ENCODE measurements at regions not wholly inside any gene's neighbourhood (a gene's known extent, or its start where the extent isn't known, plus 50 kb on each side); places are given as distances from the start of the nearest gene placed in this dataset.
A peak's percentile ranks its signal among the peaks of the same experiment; 100 is the strongest.

- H3K4me3 Mint-ChIP-seq = no peak overlapping the region
Observed at GRCh38 chr11:134521001-134521400, 109.0 kb upstream of the B3GAT1 start.

GRCh38 chr11:134519788-134520187, 107.7 kb upstream of the B3GAT1 start:
- Mint-ChIP-seq H3K27me3 (peaks cover 4 to 14% (median 9%) of the 10 kb centered on the region in 3 donors), H3K36me3 (peaks cover 0 to 15% of the 10 kb centered on the region in 2 donors), H3K4me1 (peaks cover 0 to 8% (median 0%) of the 10 kb centered on the region in 3 donors), H3K9me3 (peaks cover 0 to 13% (median 1%) of the 10 kb centered on the region in 7 donors), H3K27ac (no peak overlapping the region), H3K4me3 (peak overlapping the region in 1 of 8 donors; percentile 5)
- ATAC-seq (ENCODE audit: low read depth in 2 of 2) (no peak), DNase-seq (no peak)

More at GRCh38 chr11:134521001-134521400, 109.0 kb upstream of the B3GAT1 start:
- no peak for DNase-seq
- Mint-ChIP-seq H3K4me1 (peaks cover 0 to 8% (median 0%) of the 10 kb centered on the region in 3 donors), H3K36me3 (peaks cover 0 to 15% of the 10 kb centered on the region in 2 donors), H3K27ac (no peak overlapping the region), H3K27me3 (peaks cover 0 to 14% (median 9%) of the 10 kb centered on the region in 3 donors), H3K9me3 (peaks cover 0 to 13% (median 1%) of the 10 kb centered on the region in 7 donors)
- ATAC-seq (ENCODE audit: low read depth in 2 of 2) = no peak

GRCh38 chr11:134519390-134519750, 107.3 kb upstream of the B3GAT1 start:
- Mint-ChIP-seq H3K27me3 (peaks cover 4 to 14% (median 9%) of the 10 kb centered on the region in 3 donors), H3K27ac (no peak overlapping the region), H3K4me3 (peak overlapping the region in 1 of 8 donors; percentile 5), H3K9me3 (peaks cover 0 to 11% (median 1%) of the 10 kb centered on the region in 7 donors), H3K4me1 (peaks cover 0 to 6% (median 0%) of the 10 kb centered on the region in 3 donors), H3K36me3 (peaks cover 0 to 15% of the 10 kb centered on the region in 2 donors)
- DNase-seq (no peak), ATAC-seq (ENCODE audit: low read depth in 2 of 2) (no peak)

GRCh38 chr11:134518616-134519389, 106.8 kb upstream of the B3GAT1 start:
- Mint-ChIP-seq H3K9me3 (peaks cover 0 to 10% (median 0%) of the 10 kb centered on the region in 7 donors), H3K4me3 (peak overlapping the region in 1 of 8 donors; percentile 6), H3K27ac (no peak overlapping the region), H3K4me1 (peaks cover 0 to 4% (median 0%) of the 10 kb centered on the region in 3 donors), H3K36me3 (peaks cover 0 to 15% of the 10 kb centered on the region in 2 donors), H3K27me3 (peaks cover 4 to 14% (median 9%) of the 10 kb centered on the region in 3 donors)
- DNase-seq (no peak), ATAC-seq (ENCODE audit: low read depth in 2 of 2) (no peak)

- peak overlapping the region in 1 of 6 donors; percentile 58 for H3K27ac Mint-ChIP-seq
- no peak for DNase-seq
- no peak overlapping the region for H3K4me3 Mint-ChIP-seq
- H3K36me3 Mint-ChIP-seq = peaks cover 0 to 9% of the 10 kb centered on the region in 2 donors
- H3K9me3 Mint-ChIP-seq = peaks cover 0 to 6% (median 0%) of the 10 kb centered on the region in 7 donors
- peaks cover 4 to 14% (median 9%) of the 10 kb centered on the region in 3 donors for H3K27me3 Mint-ChIP-seq
- H3K4me1 Mint-ChIP-seq = peaks cover 0 to 4% (median 0%) of the 10 kb centered on the region in 3 donors
- ATAC-seq (ENCODE audit: low read depth in 2 of 2) = no peak
Observed at GRCh38 chr11:134517621-134518293, 105.7 kb upstream of the B3GAT1 start.

GRCh38 chr11:134517115-134517514, 105.1 kb upstream of the B3GAT1 start:
- ATAC-seq (ENCODE audit: low read depth in 2 of 2) (no peak), DNase-seq (no peak)
- Mint-ChIP-seq H3K36me3 (peaks cover 0 to 3% of the 10 kb centered on the region in 2 donors), H3K4me3 (no peak overlapping the region), H3K27me3 (peaks cover 4 to 10% (median 4%) of the 10 kb centered on the region in 3 donors), H3K27ac (peak overlapping the region in 1 of 6 donors; percentile 58), H3K4me1 (peaks cover 0 to 1% (median 0%) of the 10 kb centered on the region in 3 donors), H3K9me3 (peaks cover 0 to 2% (median 0%) of the 10 kb centered on the region in 7 donors)

- no peak for DNase-seq
- H3K4me1 Mint-ChIP-seq = no peaks in the 10 kb centered on the region
- no peaks in the 10 kb centered on the region for H3K36me3 Mint-ChIP-seq
- no peaks in the 10 kb centered on the region for H3K9me3 Mint-ChIP-seq
- ATAC-seq (ENCODE audit: low read depth in 2 of 2) = no peak
- H3K27ac Mint-ChIP-seq = no peak overlapping the region
- H3K27me3 Mint-ChIP-seq = peaks cover 0 to 8% (median 4%) of the 10 kb centered on the region in 3 donors
- H3K4me3 Mint-ChIP-seq = no peak overlapping the region
Observed at GRCh38 chr11:134516529-134516928, 104.5 kb upstream of the B3GAT1 start.

GRCh38 chr11:134515081-134515960, 103.3 kb upstream of the B3GAT1 start:
- no peak for ATAC-seq (ENCODE audit: low read depth in 2 of 2)
- Mint-ChIP-seq H3K36me3 (no peaks in the 10 kb centered on the region), H3K4me3 (no peak overlapping the region), H3K9me3 (no peaks in the 10 kb centered on the region), H3K27me3 (peaks cover 0 to 8% (median 4%) of the 10 kb centered on the region in 3 donors), H3K4me1 (no peaks in the 10 kb centered on the region), H3K27ac (peak overlapping the region in 1 of 6 donors; percentile 66)
- no peak for DNase-seq

GRCh38 chr11:134514354-134514951, 102.4 kb upstream of the B3GAT1 start:
- Mint-ChIP-seq H3K27me3 (peaks cover 0 to 4% (median under 1%) of the 10 kb centered on the region in 3 donors), H3K4me1 (no peaks in the 10 kb centered on the region), H3K4me3 (no peak overlapping the region), H3K27ac (no peak overlapping the region), H3K36me3 (no peaks in the 10 kb centered on the region), H3K9me3 (no peaks in the 10 kb centered on the region)
- DNase-seq = no peak
- no peak for ATAC-seq (ENCODE audit: low read depth in 2 of 2)

- no peaks in the 10 kb centered on the region for H3K36me3 Mint-ChIP-seq
- no peak overlapping the region for H3K4me3 Mint-ChIP-seq
- ATAC-seq (ENCODE audit: low read depth in 2 of 2) = no peak
- no peak overlapping the region for H3K27ac Mint-ChIP-seq
- peaks cover 0 to 4% (median 0%) of the 10 kb centered on the region in 3 donors for H3K27me3 Mint-ChIP-seq
- H3K4me1 Mint-ChIP-seq = no peaks in the 10 kb centered on the region
- H3K9me3 Mint-ChIP-seq = no peaks in the 10 kb centered on the region
- no peak for DNase-seq
Observed at GRCh38 chr11:134513585-134514120, 101.6 kb upstream of the B3GAT1 start.

GRCh38 chr11:134512571-134513538, 100.8 kb upstream of the B3GAT1 start:
- Mint-ChIP-seq H3K4me3 (no peak overlapping the region), H3K9me3 (no peaks in the 10 kb centered on the region), H3K4me1 (no peaks in the 10 kb centered on the region), H3K36me3 (no peaks in the 10 kb centered on the region), H3K27me3 (peaks cover 0 to 4% (median 0%) of the 10 kb centered on the region in 3 donors), H3K27ac (no peak overlapping the region)
- ATAC-seq (ENCODE audit: low read depth in 2 of 2) (no peak), DNase-seq (no peak)

GRCh38 chr11:134512061-134512460, 100.0 kb upstream of the B3GAT1 start:
- no peak overlapping the region for H3K27ac Mint-ChIP-seq
- no peak for DNase-seq

More at GRCh38 chr11:134512061-134512460, 100.0 kb upstream of the B3GAT1 start:
- peaks cover 0 to 4% (median 0%) of the 10 kb centered on the region in 3 donors for H3K27me3 Mint-ChIP-seq
- H3K4me3 Mint-ChIP-seq = no peak overlapping the region
- H3K9me3 Mint-ChIP-seq = no peaks in the 10 kb centered on the region
- no peak for ATAC-seq (ENCODE audit: low read depth in 2 of 2)
- H3K4me1 Mint-ChIP-seq = no peaks in the 10 kb centered on the region
- no peaks in the 10 kb centered on the region for H3K36me3 Mint-ChIP-seq
